Right renal pelvis (tissue), 4 donors: ENCODE measurements at regions not wholly inside any gene's neighbourhood (a gene's known extent, or its start where the extent isn't known, plus 50 kb on each side); places are given as distances from the start of the nearest gene placed in this dataset.
"Not testable (repeated sequence)": the region's sequence is repeated elsewhere in the genome, so short reads cannot be mapped to it uniquely, and the experiment has no call there.

Source experiments
- DNase-seq, 4 donors: peaks; one replicate each; pipeline ENCODE4 v3.0.0-alpha.2; 2013; ENCODE audit warnings: low read depth in 4 of 4, low spot score in 3 of 4, missing footprints in 1 of 4

DNA sequence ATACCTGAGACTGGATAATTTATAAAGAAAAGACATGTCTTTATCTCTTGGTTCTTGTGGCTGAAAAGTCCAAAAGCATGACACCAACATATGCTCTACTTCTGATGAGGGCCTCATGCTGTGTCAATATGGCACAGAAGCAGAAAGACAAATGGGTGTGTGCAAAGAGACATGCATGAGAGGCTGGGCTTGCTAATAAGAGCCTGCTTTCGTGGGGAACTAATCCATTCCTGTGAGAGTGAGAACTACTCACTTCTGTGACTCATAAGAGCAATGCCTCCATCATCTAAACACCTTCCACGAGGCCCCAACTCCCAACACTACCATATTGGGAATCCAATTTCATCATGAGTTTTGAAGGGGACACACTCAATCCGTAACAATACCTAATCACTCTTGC, 340.0 kb upstream of the DUSP10 start:
- DNase-seq: no peak

- DNase-seq: no peak
Observed at GRCh38 chr1:222079566-222079965, 337.7 kb upstream of the DUSP10 start.

DNA sequence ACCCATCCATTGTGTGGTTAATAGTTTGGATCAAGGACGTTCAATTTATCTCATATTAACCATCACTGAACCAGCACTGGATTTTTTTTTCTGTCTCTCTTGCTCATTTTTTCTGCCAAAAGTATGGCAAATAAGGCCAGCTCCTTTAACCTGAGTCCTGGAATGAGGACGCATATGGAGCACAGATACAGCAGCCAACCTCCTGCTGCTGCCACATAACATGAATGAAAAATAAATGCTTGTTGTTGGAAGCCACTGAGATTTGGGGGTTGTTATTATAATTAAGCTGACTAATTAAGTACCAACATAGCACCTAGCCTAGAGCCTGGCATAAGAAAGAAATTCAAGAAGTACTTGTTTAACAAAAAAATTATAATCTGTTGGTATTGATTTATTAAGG, 335.3 kb upstream of the DUSP10 start:
- no peak for DNase-seq

DNA sequence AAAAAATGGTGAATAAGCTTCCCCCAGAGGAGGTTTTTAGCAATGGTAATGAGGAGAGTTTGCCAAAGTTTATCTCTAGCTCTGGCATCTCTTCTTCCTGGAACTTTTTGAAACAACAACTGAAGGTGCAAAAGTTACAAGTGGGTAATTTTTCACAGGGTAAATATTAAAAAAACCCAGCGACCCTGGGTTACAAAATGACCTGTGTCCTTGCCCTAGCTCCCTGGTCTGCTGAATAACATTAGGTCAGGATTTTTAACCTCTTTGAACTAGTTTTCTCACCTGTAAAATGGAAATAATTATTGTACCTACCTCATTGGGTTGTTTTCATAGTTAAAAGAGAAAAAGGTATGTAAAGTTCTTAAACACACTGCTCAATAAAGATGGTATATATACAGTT, 332.4 kb upstream of the DUSP10 start:
- DNase-seq: no peak

- DNase-seq: no peak
Observed at GRCh38 chr1:222073307-222073995, 331.6 kb upstream of the DUSP10 start.

- no peak for DNase-seq
Observed at GRCh38 chr1:222071387-222071786, 329.5 kb upstream of the DUSP10 start.

DNA sequence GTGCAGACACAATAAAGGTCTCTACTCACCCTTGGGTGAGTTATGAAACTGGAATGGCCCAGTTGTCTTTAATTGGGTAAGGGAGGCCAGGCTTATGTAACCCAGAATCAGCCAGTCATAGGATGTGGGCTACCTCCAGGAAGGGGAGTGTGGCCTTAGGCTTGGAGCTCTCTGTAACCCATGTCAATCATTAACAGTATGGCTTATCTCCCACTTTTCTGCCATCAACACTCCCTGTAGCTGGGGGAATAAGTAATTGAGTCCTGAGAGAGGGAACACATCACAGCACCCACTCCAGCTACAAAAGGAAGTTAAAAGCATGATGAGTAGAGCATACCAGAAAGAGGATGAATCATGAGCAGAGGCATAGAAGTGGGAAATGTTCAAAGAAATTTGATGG, 327.0 kb upstream of the DUSP10 start:
- no peak for DNase-seq

- DNase-seq: no peak
Observed at GRCh38 chr1:222068101-222068500, 326.2 kb upstream of the DUSP10 start.

- DNase-seq: no peak
Observed at GRCh38 chr1:222066539-222066938, 324.6 kb upstream of the DUSP10 start.

- DNase-seq: no peak
Observed at GRCh38 chr1:222065234-222065633, 323.3 kb upstream of the DUSP10 start.

DNA sequence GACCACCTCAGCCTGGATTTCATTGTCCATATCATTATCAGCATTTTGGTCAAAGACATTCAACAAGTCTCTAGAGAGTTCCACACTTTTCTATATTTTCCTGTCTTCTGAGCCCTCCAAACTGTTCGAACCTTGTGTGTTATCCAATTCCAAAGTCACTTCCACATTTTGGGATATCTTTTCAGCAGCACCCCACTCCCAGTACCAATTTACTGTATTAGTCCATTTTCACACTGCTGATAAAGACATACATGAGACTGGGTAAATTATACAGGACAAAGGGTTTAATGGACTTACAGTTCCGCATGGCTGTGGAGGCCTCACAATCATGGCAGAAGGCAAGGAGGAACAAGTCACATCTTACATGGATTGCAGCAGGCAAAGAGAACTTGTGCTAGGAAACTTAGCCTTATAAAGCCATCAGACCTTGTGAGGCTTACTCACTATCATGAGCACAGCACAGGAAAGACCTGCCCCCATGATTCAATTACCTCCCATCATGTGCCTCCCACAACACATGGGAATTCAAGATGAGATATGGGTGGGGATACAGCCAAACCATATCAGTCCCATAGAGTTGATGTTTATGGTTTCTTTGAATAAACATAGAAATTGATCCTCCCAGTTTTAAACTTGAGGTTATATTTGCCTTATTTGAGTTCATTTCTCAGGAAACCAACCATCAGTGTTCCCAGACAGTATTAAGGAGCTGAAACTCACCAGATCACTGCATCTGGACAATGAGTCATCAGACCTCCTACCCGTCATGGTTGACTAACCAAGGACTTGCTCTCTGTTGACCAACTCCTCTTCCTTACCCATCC, 322.7 kb upstream of the DUSP10 start:
- no peak for DNase-seq

GRCh38 chr1:222062640-222063039, 320.8 kb upstream of the DUSP10 start:
- no peak for DNase-seq

DNA sequence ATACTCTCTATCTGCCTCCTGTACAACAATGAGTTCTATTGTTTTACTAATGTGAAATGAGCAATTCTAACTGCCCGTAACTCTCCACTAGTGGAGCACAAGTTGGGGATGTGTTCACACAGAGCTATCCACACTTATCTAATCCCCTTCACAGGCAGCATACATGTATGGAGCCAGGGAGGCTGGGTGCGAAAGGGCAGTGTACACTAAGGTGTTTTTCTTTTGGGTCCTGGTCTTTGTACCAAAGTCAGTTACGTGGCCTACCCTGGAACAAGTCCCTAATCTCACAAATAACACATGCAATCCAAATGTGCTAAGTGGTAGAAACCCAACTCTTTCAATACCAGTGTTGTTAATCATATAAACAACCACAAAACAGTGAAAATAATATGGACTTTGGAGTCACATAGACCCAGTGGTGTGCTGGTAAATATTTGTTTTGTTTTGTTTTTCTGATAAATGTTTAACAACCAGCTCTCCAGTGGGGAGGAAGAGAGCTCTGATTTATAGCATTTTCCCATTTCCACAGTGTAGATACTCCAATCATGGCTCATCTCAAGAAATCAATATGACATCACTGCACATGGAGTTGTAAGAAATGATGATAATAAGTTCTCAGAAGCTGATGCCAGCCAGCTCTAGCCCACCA, 319.9 kb upstream of the DUSP10 start:
- no peak for DNase-seq

- DNase-seq: no peak
Observed at GRCh38 chr1:222060210-222060916, 318.5 kb upstream of the DUSP10 start.

- no peak for DNase-seq
Observed at GRCh38 chr1:222058249-222058648, 316.4 kb upstream of the DUSP10 start.

DNA sequence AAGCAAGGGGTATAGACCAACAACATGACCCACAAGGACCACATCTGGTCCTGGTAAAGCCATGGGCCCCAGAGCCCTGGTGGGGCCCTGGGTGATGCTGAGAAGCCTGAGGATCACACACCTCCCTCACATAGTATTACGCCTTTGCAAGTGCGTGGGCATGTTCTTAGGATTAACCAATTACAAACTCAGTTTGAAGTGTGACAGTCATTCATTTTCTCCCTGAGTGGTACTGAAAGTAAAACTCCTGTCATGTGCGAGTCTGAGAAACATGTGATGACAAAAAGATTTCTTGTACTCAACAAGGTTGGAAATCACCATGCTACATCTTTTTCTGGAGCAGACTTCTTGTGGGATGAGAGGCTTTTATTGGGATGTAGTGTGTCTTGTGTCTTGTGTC, 315.3 kb upstream of the DUSP10 start:
- DNase-seq: no peak

DNA sequence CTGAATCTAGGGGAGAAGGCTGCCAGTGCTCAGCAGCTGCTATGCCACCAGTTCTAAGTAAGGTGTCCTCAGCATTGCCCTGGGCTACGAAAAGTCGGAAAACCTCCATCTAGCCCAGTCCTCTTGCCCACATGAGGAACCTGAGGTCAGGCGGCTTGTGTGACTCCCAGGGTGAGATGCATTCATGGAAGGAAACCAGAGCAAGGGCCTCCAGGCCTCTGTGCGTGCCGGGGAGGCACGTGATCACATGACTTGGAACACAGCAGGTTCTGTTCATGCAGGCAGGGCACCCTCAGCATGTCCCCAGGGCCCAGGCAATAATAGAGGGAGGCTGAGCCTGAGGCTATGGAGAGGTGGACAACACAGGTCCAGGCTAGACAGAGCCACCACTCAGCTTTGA, 312.5 kb upstream of the DUSP10 start:
- DNase-seq: no peak

- DNase-seq: no peak
Observed at GRCh38 chr1:222053790-222054294, 312.0 kb upstream of the DUSP10 start.

- DNase-seq: not testable (repeated sequence)
Observed at GRCh38 chr1:222051311-222051710, 309.4 kb upstream of the DUSP10 start.

DNA sequence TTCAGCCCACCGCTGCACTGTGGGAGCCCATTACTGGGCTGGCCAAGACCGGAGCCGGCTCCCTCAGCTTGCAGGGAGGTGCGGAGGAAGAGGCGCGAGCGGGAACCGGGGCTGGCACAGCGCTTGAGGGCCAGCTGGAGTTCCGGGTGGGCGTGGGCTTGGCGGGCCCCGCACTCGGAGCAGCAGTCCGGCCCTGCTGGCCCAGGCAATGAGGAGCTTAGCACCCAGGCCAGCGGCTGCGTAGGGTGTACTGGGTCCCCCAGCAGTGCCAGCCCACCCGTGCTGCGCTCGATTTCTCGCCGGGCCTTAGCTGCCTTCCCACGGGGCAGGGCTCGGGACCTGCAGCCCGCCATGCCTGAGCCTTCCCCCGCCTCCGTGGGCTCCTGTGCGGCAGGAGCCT, 307.8 kb upstream of the DUSP10 start:
- DNase-seq: not testable (repeated sequence)

GRCh38 chr1:222049176-222049575, 307.3 kb upstream of the DUSP10 start:
- DNase-seq: no peak
